HG03097 (cell line): ENCODE measurements at regions not wholly inside any gene's neighbourhood (a gene's known extent, or its start where the extent isn't known, plus 50 kb on each side); places are given as distances from the start of the nearest gene placed in this dataset.

Experiments used
- ATAC-seq: cut with Tn5 transposase; IDR thresholded peaks from one replicate; pipeline ENCODE4 v1.9.1; 2021; ENCODE audit not compliant: unreplicated experiment, low FRiP score

- peak; percentile 98 for ATAC-seq
Observed at GRCh38 chr13:97109841-97110492, 112.2 kb upstream of the MBNL2 start.

DNA sequence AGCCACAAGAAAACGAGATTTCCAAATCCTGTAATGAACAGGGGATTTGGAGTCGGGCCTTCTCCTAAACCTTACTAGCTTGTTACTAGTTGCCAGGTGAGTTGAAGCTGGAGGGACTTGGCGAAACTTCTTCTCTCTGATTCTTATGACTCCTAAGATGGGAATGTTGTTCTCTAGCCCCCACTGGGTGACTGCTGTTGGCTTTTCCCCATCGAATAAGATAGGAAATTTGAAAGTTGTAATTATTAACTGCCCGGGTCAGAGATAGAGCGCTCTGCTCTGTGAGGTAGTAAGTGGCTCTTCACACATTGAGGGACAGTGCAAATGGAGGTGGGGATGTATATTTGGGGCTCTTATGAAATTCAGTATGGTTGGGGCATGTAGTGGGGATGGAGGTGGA is 111.2 kb upstream of the MBNL2 start:
- ATAC-seq: no peak

- no peak for ATAC-seq
Observed at GRCh38 chr13:97111756-97112155, 110.4 kb upstream of the MBNL2 start.

DNA sequence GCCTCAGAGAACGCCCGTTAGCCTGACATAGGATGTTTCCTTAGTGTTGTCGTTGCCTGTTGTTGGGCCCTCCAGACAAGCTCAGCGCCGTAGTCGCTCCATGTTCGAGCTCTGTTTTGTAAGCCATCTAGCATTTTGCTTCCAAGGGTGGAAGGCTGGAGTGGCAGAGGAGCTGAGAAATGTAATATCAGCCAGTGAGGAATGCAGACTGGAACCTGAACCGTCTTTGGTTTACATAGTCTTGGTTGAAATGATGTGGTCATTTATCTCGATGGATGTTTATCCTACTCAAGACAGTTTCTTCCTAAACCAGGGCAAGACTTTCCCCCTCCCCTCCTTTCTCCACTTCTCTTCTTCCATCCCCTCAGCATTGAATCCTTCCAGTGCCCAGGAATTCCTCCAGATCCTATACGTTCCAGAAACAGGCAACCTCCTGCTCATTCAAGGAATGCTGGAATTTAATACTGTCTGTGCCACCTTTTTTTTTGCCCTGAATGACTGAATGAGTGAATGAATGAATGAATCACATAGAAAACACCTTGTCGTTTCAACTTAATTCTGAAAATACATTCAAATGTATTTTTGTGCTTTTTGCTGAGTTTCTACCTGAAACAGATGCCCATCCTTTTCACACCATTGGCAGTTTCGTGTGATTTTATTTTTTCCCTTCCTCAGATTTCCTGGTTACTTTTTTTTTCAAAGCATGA is 109.5 kb upstream of the MBNL2 start:
- ATAC-seq: no peak

DNA sequence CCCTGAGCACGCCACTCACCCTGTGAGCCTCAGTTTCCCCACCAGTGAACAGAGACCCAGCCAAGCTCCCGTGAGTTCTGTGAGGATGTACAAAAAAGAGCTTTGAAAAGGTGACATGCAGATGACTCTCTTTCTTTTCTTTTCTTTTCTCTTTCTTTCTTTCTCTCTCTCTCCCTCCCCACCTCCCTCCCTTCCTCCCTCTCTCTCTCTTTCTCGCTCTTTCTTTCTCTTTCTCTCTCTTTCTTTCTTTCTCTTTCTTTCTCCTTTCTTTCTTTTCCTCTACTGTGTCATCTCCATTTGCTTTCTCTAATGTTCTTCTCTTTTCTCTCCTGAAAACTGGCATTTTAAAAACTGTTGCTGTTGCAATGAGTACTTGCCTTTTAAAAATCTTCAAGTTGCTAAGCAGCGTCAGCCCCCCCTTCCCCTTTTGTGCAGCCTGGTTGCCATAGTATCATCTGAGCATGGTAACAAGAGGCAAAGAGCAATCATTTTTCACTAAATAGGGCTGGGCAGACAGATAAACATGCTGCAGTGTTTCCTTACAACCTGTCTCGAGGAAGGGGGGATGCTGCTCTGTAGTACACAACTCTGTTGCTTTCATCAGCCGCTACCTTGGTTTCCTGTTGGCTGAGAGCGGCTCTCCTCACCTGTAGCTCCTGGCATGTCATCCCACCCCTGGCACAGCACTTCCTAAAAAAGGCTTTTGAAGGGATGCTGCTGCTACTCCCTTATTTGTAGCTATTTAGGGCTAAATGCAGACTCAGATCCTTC is 108.7 kb upstream of the MBNL2 start:
- ATAC-seq: no peak

DNA sequence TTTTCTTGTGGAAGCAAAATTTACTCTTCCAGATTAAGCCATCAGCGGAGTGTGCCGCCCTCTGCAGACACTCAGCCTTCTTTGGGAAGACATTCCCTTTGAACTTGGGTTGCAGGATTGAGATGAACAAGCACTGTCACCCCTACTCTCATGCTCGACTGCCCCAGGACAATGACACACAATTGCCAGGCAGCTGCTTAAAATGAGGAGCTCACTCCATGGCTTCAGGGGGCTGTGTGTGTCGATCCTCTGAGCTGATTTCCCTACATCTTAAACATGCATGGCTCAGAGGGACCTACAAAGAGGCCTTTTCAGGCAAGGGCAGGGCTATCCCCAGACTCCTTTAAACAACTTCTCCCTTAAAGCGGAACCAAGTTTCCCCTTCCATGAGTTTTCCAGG is 107.5 kb upstream of the MBNL2 start:
- no peak for ATAC-seq

GRCh38 chr13:97116754-97117153 is 105.4 kb upstream of the MBNL2 start:
- peak; percentile 74 for ATAC-seq

DNA sequence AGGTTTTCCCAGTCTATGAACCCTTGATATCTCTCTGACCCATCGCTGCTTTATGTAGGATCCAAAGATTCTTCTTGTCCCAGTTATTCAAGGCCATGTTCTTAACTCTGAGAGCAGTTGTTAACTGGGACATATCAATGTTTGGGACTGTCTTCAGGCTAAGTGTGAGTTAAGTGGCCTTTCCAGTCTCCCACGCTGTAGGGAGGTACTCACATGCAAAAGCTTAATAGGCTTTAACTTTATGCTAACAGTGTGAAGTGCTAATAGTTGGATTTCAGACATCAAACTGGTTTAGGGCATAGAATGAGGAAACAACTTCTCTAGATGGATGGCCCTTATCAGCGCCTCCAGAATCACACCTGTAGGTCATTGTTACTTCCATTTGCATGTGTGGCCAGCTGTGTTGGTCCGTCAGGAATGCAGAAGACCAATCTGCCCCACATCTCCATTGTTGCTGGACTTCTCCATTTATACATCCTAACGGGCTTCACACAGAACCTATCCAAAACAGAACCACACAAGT is 104.7 kb upstream of the MBNL2 start:
- no peak for ATAC-seq

GRCh38 chr13:97119943-97120342 is 102.2 kb upstream of the MBNL2 start:
- ATAC-seq: no peak

DNA sequence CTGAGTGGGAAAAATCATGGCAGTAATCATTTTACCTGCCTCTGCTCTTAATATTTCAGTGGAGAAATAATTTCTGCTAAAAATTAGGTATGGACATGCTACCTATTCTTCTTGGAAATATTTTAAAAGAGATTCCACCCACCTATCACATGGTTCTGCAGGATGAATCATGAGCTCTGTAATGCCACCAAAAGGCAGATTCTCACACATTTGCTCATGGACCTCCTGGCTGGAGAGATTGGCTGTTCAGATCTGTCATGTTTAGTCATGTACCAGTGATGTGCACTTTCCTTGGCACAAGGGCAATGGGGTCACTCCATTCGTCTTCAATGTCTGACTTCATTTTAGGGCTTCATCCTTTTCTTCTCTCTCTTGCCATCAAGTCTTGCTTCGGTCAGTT is 101.8 kb upstream of the MBNL2 start:
- ATAC-seq: no peak

- ATAC-seq: no peak
Observed at GRCh38 chr13:97120976-97121375, 101.2 kb upstream of the MBNL2 start.

DNA sequence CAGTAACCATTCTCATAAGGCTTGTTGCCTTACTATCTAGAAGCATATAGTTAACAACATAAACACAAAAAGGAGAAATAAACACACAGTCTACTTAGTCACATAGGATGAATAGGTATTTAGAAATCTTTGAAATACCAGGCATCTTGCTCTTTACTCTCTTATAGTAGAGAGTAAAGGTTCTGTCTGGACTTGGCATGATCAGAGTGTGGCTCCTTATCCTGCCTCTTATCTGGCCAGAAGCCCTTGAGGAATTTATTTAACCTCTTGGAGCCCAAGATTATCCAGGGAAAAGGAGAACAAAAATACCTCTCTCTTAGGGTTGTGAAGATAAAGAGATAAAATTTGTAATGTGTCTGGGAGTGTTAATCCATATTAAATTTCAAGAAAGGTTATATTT is 100.2 kb upstream of the MBNL2 start:
- no peak for ATAC-seq

DNA sequence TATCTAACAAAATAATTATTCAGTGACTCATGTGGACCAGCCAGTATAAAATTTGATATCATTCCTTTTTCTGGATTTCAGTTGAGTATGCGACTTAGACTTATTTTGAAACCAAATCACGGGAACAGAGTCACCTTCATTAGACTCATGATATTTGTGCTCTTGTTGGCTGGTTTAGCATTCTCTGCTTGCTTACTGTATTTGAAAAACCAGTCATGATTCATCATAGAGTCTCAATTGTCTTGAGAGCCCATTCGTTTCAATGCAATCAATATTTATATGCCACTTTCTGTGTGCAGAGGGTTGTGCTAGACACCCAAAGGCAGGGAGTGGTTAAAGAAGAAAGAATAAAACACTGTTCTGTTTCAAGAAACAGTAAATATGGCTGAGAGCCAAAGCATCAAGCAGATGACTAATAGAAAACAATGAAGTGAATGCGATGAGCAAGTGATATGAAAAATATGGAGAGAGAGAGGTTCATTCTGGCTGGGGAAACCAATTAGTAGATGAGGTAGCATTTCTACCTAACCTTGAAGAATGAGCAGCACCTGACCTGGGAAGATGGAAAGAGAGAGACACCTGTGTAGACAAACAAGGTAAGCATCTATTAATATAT is 99.6 kb upstream of the MBNL2 start:
- ATAC-seq: no peak

DNA sequence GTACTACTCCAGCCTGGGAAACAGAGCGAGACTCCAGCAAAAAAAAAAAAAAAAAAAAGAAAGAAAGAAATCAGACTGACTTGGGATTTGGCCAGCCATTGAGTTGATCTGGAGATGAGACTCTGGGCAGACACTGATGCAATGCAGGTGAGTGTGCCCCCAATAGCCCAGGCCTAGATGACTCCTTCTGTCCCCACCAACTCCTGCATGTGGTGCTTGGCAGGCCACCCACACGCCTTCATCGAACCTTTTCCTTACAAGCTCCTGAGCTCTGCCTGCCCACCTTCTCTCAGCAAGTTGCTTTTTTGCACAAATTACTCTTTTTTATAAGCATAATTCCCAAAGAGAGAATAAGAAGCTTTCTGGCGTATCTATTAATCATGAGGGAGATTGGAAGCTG is 97.9 kb upstream of the MBNL2 start:
- ATAC-seq: no peak

GRCh38 chr13:97124915-97125809 is 97.0 kb upstream of the MBNL2 start:
- no peak for ATAC-seq

- peak; percentile 90 for ATAC-seq
Observed at GRCh38 chr13:97125810-97126738, 96.1 kb upstream of the MBNL2 start.

GRCh38 chr13:97127842-97128241 is 94.3 kb upstream of the MBNL2 start:
- no peak for ATAC-seq

- ATAC-seq: no peak
Observed at GRCh38 chr13:97130190-97130589, 91.9 kb upstream of the MBNL2 start.

GRCh38 chr13:97131447-97131846 is 90.7 kb upstream of the MBNL2 start:
- no peak for ATAC-seq
